Activated T-cell treated with anti-CD3 and anti-CD28 coated beads, Interleukin-2, amount 50 U/mL, for 72 hours (primary cell): ENCODE measurements at regions not wholly inside any gene's neighbourhood (a gene's known extent, or its start where the extent isn't known, plus 50 kb on each side); places are given as distances from the start of the nearest gene placed in this dataset.

Experiments used
- ATAC-seq, 2 donors: fragments of 150-1000 bp; cut with Tn5 transposase; replicated peaks in 1 of 2; 2 replicates each; pipeline ENCODE4 v1.10.0; 2021; ENCODE audit warnings: moderate library complexity in 2 of 2, mild to moderate bottlenecking in 1 of 2
- DNase-seq, 2 donors: peaks; one replicate each; pipeline ENCODE4 v3.0.0; 2021 to 2022; ENCODE audit warnings: mixed read lengths in 1 of 2
- H3K27ac Mint-ChIP-seq: one replicate; pipeline ENCODE4 v1.8.0; 2022; ENCODE audit warnings: mild to moderate bottlenecking, moderate library complexity, mixed read lengths
- H3K27me3 Mint-ChIP-seq: one replicate; pipeline ENCODE4 v1.8.0; 2022; ENCODE audit warnings: low read depth, mixed read lengths
- H3K36me3 Mint-ChIP-seq, 2 donors: one replicate each; pipeline ENCODE4 v1.8.0; 2022; ENCODE audit warnings: mixed read lengths in 2 of 2, mild to moderate bottlenecking in 1 of 2; ENCODE audit not compliant: insufficient read depth in 2 of 2
- H3K4me1 Mint-ChIP-seq: one replicate; pipeline ENCODE4 v1.8.0; 2022; ENCODE audit warnings: low read depth, mixed read lengths
- H3K4me3 Mint-ChIP-seq, 2 donors: one replicate each; pipeline ENCODE4 v1.8.0; 2022; ENCODE audit warnings: mild to moderate bottlenecking in 2 of 2, mixed read lengths in 2 of 2, moderate library complexity in 2 of 2
- H3K9me3 Mint-ChIP-seq, 2 donors: one replicate each; pipeline ENCODE4 v1.8.0; 2022; ENCODE audit warnings: mixed read lengths in 2 of 2

DNA sequence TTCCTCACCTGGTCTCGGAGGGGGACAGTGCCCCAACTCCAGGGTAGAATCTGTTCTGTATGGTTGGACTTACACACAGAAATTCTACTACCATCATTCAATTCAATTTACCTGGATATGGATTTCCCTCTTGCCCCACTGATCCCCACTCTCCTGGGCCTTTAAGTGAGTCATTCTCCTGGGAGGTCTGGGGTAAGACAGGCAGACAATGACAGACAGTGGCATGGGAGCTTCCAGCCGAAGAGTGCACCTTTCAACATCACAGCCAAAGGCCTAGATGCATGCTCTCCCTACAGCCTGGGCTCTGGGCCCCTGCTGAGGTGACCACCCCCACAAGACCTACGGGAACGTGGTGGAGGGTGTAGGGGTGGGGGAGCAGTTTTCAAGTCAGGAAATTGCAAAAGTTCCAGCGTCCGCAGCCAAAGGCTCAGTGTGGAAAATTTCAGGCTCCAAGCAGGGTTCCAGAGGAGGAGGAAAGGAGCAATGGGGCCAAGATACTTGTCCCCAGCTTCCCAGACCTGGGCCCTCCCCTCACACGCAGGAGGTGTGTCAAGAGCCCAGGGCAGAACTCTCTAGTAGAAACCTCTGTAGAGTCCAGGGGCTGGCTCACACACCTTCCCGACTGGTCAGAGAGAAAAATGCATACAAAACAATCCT, 296.4 kb downstream of the CYP26B1 start:
- no peaks in the 10 kb centered on the region for H3K36me3 Mint-ChIP-seq
- DNase-seq = no peak
- no peak overlapping the region for H3K4me3 Mint-ChIP-seq
- ATAC-seq = no peak
- peaks cover 0 to 5% of the 10 kb centered on the region in 2 donors for H3K9me3 Mint-ChIP-seq
- no peaks in the 10 kb centered on the region for H3K27me3 Mint-ChIP-seq
- H3K4me1 Mint-ChIP-seq = no peaks in the 10 kb centered on the region
- no peak overlapping the region for H3K27ac Mint-ChIP-seq

DNA sequence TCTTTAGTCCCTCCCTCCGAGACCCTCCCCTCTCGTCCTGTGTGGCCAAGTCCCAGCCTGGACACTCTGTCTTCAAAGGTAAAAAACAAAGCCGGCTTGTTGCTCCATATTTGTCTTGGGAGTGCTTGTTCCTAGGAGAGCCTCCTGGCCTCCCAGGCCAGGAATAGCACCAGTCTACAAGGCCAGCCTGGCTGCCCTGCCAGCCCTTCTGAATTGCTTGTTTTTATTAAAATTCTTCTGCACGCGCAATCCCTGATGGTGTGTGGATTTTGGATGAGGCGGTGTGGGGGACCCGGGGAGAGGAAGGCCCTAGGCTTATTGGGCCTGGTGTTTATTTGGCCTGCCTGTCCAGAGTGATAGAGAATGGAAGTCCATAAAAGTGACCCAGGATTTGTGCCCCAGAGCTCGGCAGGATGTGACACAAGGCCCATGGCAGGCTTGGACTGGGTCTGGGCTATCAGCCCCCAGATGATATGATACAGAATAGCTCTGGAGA, 297.3 kb downstream of the CYP26B1 start:
- no peak overlapping the region for H3K27ac Mint-ChIP-seq
- DNase-seq = no peak
- H3K36me3 Mint-ChIP-seq = no peaks in the 10 kb centered on the region
- ATAC-seq = no peak
- H3K4me1 Mint-ChIP-seq = no peaks in the 10 kb centered on the region
- no peak overlapping the region for H3K4me3 Mint-ChIP-seq
- H3K27me3 Mint-ChIP-seq = no peaks in the 10 kb centered on the region
- H3K9me3 Mint-ChIP-seq = peaks cover 0 to 2% of the 10 kb centered on the region in 2 donors

DNA sequence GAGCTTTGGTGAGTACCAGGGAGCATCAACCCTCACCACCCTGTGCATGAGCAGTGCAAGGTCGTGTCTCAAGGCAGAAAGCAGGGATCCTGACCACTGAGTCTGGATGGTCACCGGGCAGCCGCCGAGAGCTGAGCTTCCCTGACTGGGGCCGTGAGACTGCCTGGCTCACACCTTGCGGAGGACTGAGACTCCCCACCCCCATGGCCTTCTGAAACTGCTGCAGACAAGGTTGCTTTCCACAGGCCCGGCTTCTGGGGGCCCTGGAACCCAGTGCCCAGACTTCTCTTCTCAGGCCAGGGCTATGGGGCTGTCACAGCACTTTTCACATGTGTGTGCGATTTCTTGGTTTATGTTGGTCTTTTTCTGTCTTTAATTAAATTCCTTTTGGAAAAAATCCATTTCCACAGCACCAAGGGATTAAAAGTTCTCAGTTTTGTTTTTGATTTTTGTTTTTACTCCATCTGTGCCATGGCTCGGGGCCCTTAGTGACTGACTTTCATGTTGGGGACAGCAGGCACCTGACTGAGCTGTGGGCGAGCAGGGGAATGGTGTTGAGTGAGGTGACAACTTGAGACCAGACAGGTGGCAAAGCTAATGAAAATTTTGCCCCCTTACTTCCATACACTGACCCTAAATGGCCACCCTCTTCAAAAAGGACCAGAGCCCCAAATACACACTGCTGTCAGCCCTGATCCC, 297.9 kb downstream of the CYP26B1 start:
- DNase-seq (no peak), ATAC-seq (no peak)
- Mint-ChIP-seq H3K27ac (no peak overlapping the region), H3K36me3 (no peaks in the 10 kb centered on the region), H3K4me3 (no peak overlapping the region), H3K27me3 (no peaks in the 10 kb centered on the region), H3K9me3 (no peaks in the 10 kb centered on the region), H3K4me1 (no peaks in the 10 kb centered on the region)

DNA sequence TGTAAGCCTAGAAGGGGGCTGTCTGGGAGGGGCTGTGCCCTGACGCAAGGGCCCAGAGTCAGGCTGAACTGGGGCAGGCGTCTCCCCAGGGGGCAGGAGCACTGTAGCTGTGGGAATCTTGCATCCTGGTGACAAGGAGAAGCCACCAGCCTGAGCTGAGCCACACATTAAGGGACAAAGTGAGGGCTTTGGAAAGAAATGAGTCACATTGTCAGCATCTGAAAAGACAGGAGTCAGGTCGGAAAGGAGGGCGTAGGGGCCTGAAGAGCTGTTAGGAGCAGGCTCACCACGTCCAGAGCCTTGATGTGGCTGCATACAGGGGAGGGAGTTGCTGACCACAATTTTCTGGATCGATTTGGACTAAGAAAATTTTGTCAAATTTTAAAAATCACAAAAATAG, 298.6 kb downstream of the CYP26B1 start:
- ATAC-seq (no peak), DNase-seq (no peak)
- H3K9me3 Mint-ChIP-seq = no peaks in the 10 kb centered on the region
- no peaks in the 10 kb centered on the region for H3K27me3 Mint-ChIP-seq
- no peaks in the 10 kb centered on the region for H3K36me3 Mint-ChIP-seq
- H3K4me1 Mint-ChIP-seq = no peaks in the 10 kb centered on the region
- no peak overlapping the region for H3K27ac Mint-ChIP-seq
- H3K4me3 Mint-ChIP-seq = no peak overlapping the region

DNA sequence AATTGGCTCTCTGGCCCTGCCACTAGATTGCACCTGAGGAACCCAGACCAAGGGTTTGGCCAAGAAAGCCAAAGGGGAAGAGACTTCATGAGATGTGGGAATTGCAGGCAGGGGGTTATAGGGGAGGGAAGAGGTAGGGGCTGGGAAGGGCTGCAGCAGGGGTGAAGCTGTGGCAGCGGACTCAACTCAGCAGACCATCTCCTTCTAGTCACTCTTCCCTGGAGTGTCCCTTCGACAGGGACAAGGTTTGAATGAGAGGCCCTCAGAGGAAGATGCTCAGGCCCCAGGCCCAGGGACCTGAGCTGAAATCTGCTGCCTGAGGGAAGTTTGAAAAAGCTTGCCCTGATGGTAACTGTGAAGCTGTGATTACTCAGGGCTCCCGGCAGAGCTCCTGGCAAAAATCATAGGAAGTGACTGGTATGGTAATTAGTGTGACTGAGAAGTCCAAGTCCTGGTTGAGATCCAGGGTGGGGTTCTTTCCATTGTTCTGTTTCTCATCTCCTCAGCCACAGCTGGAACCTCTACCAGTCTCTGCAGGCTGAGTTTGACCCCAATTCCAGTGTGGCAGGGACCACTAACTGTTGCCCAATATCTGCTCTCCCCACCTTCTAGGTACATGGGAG, 300.9 kb downstream of the CYP26B1 start:
- no peaks in the 10 kb centered on the region for H3K4me1 Mint-ChIP-seq
- H3K9me3 Mint-ChIP-seq = no peaks in the 10 kb centered on the region
- H3K27ac Mint-ChIP-seq = no peak overlapping the region
- H3K36me3 Mint-ChIP-seq = no peaks in the 10 kb centered on the region
- DNase-seq = no peak
- no peak for ATAC-seq
- H3K4me3 Mint-ChIP-seq = no peak overlapping the region
- H3K27me3 Mint-ChIP-seq = peaks cover 5% of the 10 kb centered on the region

GRCh38 chr2:71846072-71846471, 301.6 kb downstream of the CYP26B1 start:
- peaks cover 11% of the 10 kb centered on the region for H3K27me3 Mint-ChIP-seq
- no peaks in the 10 kb centered on the region for H3K36me3 Mint-ChIP-seq
- DNase-seq (no peak), ATAC-seq (no peak)
- no peak overlapping the region for H3K27ac Mint-ChIP-seq
- H3K4me1 Mint-ChIP-seq = no peaks in the 10 kb centered on the region
- no peak overlapping the region for H3K4me3 Mint-ChIP-seq
- no peaks in the 10 kb centered on the region for H3K9me3 Mint-ChIP-seq

- DNase-seq = no peak
- no peak overlapping the region for H3K4me3 Mint-ChIP-seq
- H3K4me1 Mint-ChIP-seq = no peaks in the 10 kb centered on the region
- ATAC-seq = no peak
- peaks cover 11% of the 10 kb centered on the region for H3K27me3 Mint-ChIP-seq
- no peaks in the 10 kb centered on the region for H3K36me3 Mint-ChIP-seq
- H3K27ac Mint-ChIP-seq = no peak overlapping the region
- H3K9me3 Mint-ChIP-seq = no peaks in the 10 kb centered on the region
These were observed 302.7 kb downstream of the CYP26B1 start for GRCh38 chr2:71844967-71845366.

DNA sequence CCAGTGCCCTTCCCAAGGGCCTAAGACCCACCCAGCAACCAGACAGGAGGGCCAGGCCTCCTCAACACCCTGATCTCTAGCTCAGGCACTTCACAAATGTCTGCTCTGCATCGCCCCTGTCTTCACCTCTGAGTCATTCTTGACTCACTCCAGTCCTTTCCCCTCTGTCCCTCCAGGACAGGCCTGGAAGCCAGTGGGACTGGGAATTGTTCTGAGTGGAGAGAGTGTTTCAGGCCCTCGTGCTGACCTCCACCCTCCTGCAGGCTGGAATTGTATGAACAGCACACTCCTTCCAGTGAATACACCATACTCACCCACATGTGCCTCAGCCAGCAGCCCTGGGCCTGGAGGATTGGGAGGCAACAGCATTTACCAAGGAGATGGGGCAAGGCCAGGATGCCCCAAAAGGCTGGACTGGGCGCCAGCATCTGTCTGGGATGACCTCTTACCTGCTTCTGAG, 304.2 kb downstream of the CYP26B1 start:
- Mint-ChIP-seq H3K36me3 (no peaks in the 10 kb centered on the region), H3K27ac (no peak overlapping the region), H3K9me3 (no peaks in the 10 kb centered on the region), H3K27me3 (peaks cover 11% of the 10 kb centered on the region), H3K4me3 (no peak overlapping the region), H3K4me1 (no peaks in the 10 kb centered on the region)
- ATAC-seq = no peak
- DNase-seq = no peak

DNA sequence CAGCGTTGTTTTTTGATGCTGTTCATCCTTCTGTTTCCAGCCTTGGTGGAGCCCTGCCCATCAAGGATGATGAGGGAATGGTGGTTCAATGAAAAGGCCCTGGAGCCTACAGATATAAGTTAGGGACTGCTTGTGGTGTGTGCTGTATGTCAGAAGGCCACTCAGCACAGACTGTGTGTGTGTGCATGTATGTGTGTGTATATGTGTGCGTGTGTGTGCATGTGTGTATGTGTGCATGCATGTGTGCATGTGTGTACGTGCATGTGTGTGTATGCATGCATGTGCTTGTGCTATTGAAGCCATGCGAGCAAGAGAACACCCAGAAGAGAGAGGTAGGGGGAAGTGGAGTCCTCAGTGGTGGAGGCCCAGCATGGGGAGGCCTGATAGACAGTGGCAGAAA, 304.9 kb downstream of the CYP26B1 start:
- no peak overlapping the region for H3K4me3 Mint-ChIP-seq
- H3K27ac Mint-ChIP-seq = no peak overlapping the region
- H3K4me1 Mint-ChIP-seq = no peaks in the 10 kb centered on the region
- H3K27me3 Mint-ChIP-seq = peaks cover 11% of the 10 kb centered on the region
- H3K36me3 Mint-ChIP-seq = no peaks in the 10 kb centered on the region
- ATAC-seq (no peak), DNase-seq (no peak)
- H3K9me3 Mint-ChIP-seq = no peaks in the 10 kb centered on the region

- H3K27ac Mint-ChIP-seq = no peak overlapping the region
- no peak for ATAC-seq
- H3K4me1 Mint-ChIP-seq = no peaks in the 10 kb centered on the region
- H3K9me3 Mint-ChIP-seq = no peaks in the 10 kb centered on the region
- H3K27me3 Mint-ChIP-seq = peaks cover 11% of the 10 kb centered on the region
- no peaks in the 10 kb centered on the region for H3K36me3 Mint-ChIP-seq
- no peak for DNase-seq
- no peak overlapping the region for H3K4me3 Mint-ChIP-seq
These were observed 307.8 kb downstream of the CYP26B1 start for GRCh38 chr2:71839826-71840225.

- DNase-seq = no peak
- Mint-ChIP-seq H3K4me3 (no peak overlapping the region), H3K9me3 (no peaks in the 10 kb centered on the region), H3K27ac (no peak overlapping the region), H3K27me3 (no peaks in the 10 kb centered on the region), H3K36me3 (no peaks in the 10 kb centered on the region), H3K4me1 (no peaks in the 10 kb centered on the region)
- ATAC-seq = no peak
These were observed 312.9 kb downstream of the CYP26B1 start for GRCh38 chr2:71834796-71835195.

DNA sequence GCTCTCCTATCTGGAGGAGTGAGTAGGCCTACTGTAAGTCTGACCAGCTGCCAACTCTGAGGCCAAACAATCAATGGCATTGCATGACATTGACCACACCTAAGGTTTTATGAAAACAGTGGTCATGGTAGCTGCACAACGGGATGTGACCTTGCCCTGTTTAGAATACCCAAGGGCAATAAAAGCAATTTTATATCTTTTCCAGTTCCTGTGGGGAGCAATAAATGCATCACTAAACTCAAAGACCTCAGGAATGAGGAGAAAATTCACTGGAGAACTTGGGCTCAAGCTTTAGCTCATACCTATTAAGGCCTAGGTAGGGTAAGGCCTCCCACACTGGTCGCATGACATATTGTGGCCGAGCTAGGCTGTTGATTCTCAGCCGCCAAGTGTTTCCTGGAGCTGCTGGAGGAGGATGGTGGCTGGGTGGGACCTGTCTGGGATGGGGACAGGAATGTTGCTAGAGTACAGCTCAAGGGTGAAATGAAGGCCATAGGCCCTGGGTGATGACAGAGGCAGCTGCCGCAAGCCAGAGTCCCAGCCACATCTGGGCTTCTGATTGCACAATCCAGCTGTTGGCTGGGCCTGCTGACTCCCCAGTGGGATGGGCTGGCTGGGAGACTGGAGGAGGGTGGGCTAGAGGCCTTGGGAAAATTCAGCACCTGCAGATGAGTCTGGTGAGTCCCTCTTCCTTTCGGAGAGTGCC, 313.7 kb downstream of the CYP26B1 start:
- Mint-ChIP-seq H3K27me3 (no peaks in the 10 kb centered on the region), H3K4me3 (no peak overlapping the region), H3K36me3 (no peaks in the 10 kb centered on the region), H3K4me1 (no peaks in the 10 kb centered on the region), H3K27ac (no peak overlapping the region), H3K9me3 (no peaks in the 10 kb centered on the region)
- DNase-seq = no peak
- ATAC-seq = no peak

DNA sequence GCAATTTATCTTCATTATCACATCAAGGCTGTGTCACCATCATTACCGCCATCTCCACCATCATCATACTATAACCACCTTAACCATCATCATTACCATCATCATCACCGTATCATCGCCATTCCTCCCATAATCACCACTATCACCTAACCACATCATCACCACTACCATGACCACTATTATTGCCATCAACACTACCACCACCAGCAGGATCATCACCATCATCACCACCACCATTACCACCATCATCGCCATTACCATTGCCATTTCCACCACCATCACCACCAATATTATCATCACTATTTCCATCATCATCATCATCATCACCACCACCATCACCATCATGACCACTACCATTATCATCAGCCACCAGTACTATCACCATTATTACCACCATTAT, 314.4 kb downstream of the CYP26B1 start:
- Mint-ChIP-seq H3K9me3 (no peaks in the 10 kb centered on the region), H3K27me3 (no peaks in the 10 kb centered on the region), H3K27ac (no peak overlapping the region), H3K36me3 (no peaks in the 10 kb centered on the region), H3K4me3 (no peak overlapping the region), H3K4me1 (no peaks in the 10 kb centered on the region)
- no peak for ATAC-seq
- DNase-seq = no peak
